GM10248 (cell line): ENCODE measurements at regions not wholly inside any gene's neighbourhood (a gene's known extent, or its start where the extent isn't known, plus 50 kb on each side); places are given as distances from the start of the nearest gene placed in this dataset.
"Not testable (repeated sequence)": the region's sequence is repeated elsewhere in the genome, so short reads cannot be mapped to it uniquely, and the experiment has no call there.

Experiments
- CTCF ChIA-PET: fragments of 300-600 bp; sonication (Branson Sonifier 250); formaldehyde crosslinking; extraction: SDS; loops from one replicate; lab custom pipeline; 2021; ENCODE audit warnings: antibody characterized with exemption; lab: Yijun Ruan, JAX
- POLR2A ChIA-PET: fragments of 350-650 bp; sonication (Branson Sonifier 250); formaldehyde crosslinking; extraction: SDS; loops from one replicate; lab custom pipeline; 2020; ENCODE audit warnings: antibody characterized with exemption; lab: Yijun Ruan, JAX
- DNase-seq: peaks from one replicate; pipeline ENCODE4 v3.0.0; 2012; ENCODE audit errors: extremely low spot score
- TF ChIP-seq, protein P1 (sequence below): IDR thresholded peaks from 2 replicates; pipeline ENCODE4 v1.5.1; 2012; ENCODE audit warnings: mild to moderate bottlenecking, low read depth; ENCODE audit errors: extremely low read depth, missing control alignments, control extremely low read depth

DNA sequence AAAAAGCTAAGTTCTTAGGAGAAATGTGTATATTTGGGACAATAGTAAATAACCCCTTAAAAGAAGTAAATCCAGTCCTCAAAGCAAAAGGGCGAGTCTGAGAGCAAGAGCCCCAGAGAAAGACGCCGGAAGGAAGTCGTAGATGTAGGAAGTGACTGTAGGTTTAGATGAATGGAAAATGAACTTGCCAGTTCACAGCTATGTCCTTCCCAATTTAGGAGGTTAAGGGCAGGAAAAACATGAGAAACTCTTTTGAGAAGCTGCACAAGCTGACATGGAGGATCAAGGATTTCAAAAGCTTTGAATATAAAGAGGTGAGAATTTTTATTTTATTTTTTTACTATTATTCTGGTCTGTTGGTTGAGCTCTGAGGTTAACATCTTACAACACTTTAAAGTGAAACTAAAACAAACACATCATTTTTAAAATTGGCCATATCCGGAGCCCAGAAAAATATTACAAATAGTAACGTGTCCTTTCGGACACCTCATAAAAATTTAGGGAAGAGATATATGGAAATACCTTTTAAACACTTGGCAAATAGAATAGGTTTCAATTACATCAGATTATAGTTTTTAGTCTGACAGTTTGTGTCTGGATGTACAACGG is 1178.6 kb downstream of the MRPL39 start:
- CTCF ChIA-PET, result no interaction called here
- DNase-seq, result no peak
- POLR2A ChIA-PET, result no interaction called here
- TF ChIP-seq, protein P1, sequence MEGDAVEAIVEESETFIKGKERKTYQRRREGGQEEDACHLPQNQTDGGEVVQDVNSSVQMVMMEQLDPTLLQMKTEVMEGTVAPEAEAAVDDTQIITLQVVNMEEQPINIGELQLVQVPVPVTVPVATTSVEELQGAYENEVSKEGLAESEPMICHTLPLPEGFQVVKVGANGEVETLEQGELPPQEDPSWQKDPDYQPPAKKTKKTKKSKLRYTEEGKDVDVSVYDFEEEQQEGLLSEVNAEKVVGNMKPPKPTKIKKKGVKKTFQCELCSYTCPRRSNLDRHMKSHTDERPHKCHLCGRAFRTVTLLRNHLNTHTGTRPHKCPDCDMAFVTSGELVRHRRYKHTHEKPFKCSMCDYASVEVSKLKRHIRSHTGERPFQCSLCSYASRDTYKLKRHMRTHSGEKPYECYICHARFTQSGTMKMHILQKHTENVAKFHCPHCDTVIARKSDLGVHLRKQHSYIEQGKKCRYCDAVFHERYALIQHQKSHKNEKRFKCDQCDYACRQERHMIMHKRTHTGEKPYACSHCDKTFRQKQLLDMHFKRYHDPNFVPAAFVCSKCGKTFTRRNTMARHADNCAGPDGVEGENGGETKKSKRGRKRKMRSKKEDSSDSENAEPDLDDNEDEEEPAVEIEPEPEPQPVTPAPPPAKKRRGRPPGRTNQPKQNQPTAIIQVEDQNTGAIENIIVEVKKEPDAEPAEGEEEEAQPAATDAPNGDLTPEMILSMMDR, result no peak

DNA sequence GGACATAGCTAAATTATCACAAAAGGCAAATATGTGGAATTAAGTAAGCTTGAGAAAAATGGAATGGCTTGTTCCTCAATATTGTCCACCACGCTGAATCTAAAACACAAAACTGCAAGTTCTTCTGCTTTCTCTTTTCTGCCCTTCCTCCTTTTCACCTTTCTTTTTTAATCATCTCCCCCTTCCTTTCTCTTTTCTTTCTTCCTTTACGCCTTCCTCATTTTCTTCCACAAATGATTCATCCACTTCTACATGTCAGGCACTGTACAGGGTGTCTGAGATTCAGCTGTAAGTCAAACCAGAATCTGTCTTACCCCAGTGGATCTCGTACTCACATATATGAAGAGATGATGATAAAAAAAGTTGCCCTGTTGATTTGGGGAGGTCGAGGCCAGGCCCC is 1182.5 kb downstream of the MRPL39 start:
- ChIA-PET POLR2A (no interaction called here), CTCF (no interaction called here)
- no peak for DNase-seq
- TF ChIP-seq, protein P1, result no peak

DNA sequence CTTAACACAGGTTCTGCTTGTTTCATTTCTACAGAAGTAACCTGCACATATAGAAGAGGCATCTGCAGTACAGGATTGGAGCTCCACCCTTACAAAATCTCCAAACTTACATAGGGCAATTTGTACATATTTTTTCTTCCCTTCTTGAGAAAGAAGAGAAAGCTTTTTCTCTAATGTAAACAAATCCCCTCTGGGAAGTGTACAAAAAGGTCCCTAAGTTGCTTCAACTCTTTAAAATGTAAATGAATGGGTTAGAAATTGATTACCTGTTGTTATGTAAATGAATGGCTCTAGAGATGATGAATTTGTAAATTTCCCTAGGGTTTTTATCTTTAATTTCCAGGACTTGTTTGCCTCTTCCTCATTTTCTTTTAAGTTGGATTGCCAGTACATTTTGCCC is 1183.7 kb downstream of the MRPL39 start:
- DNase-seq, result no peak
- ChIA-PET CTCF (no interaction called here), POLR2A (no interaction called here)
- TF ChIP-seq, protein P1, result no peak

DNA sequence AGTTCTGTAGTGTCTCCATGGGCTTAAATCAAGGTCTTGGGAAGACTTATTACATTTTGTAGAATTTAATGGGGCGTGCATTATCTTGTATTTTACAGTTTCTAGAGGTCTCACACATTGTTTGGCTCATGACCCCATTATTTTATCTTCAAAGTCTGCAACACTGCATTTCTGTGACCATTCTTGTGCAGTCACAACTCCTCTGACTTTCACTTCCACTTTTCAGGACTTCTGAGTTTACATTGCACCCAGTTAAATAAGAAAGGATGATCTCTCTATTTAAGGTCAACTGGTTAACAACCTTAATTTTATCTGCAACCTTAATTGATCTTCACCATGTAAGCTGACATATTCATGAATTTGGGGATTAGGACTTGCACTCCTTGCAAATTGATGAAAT is 1186.6 kb downstream of the MRPL39 start:
- ChIA-PET CTCF (interaction anchor here (1.6 kb wide), 1 partner anchor 19 kb away, joined by 3 read pairs; no protein-coding TSS in a partner anchor), POLR2A (no interaction called here)
- DNase-seq, result no peak
- TF ChIP-seq, protein P1, result no peak

DNA sequence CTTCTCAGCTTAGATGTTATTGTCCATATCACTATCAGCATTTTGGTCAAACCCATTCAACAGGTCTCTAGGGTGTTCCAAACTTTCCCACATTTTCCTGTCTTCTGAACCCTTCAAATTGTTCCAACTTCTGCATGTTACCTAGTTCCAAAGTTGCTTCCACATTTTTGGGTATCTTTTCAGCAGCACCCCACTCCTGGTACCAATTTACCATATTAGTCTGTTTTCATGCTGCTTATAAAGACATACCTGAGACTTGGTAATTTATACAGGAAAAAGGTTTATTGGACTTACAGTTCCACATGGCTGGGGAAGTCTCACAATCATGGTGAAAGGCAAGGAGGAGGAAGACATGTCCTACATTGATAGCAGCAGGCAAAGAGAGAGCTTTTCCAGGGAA is 1187.6 kb downstream of the MRPL39 start:
- DNase-seq, result not testable (repeated sequence)

DNA sequence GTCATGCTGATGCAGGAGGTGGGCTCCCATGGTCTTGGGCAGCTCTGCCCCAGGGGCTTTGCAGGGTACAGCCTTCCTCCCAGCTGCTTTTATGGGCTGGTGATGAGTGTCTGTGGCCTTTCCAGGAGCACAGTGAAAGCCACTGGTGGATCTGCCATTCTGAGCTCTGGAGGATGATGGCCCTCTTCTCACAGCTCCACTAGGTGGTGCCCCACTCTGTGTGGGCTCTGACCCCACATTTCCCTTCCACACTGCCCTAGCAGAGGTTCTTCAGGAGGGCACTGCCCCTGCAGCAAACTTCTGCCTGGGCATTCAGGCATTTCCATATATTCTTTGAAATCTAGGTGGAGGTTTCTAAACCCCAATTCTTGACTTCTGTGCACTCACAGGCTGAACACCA is 1188.6 kb downstream of the MRPL39 start:
- CTCF ChIA-PET, result no interaction called here
- POLR2A ChIA-PET, result no interaction called here
- no peak for DNase-seq

More for the DNA sequence above, 1187.6 kb downstream of the MRPL39 start:
- POLR2A ChIA-PET, CTCF ChIA-PET: not testable (repeated sequence)

DNA sequence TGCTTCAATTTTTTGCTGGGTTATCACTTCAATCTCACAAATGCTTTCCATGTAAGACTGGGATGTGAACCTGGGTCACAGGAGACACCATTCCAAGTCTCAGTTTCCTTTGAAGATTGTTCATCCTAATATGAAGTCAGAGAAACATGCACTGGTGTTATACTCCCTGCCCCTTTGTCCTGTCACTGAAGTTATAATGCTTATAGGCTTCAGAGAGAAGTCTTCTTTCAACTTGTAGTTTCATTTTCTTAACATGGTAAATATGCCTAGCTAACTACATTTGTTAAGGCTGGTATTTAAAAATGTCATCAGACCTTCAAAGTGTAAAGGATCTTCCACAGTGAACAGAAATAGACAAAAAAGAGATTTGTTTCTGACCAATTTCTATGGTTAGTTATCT is 1195.9 kb downstream of the MRPL39 start:
- TF ChIP-seq, protein P1, result no peak
- CTCF ChIA-PET, result no interaction called here
- POLR2A ChIA-PET, result no interaction called here
- no peak for DNase-seq

More for the DNA sequence above, 1188.6 kb downstream of the MRPL39 start:
- TF ChIP-seq, protein P1, result no peak
